IMR-90 (cell line): ENCODE measurements at regions not wholly inside any gene's neighbourhood (a gene's known extent, or its start where the extent isn't known, plus 50 kb on each side); places are given as distances from the start of the nearest gene placed in this dataset.
"Not testable (repeated sequence)": the region's sequence is repeated elsewhere in the genome, so short reads cannot be mapped to it uniquely, and the experiment has no call there.

ENCODE experiments used
- ATAC-seq: fragments of 200-7000 bp; cut with Tn5 transposase; 2 replicates; pipeline ENCODE4 v1.9.1; 2020; ENCODE audit warnings: low read depth, mild to moderate bottlenecking, moderate library complexity
- BruUV-seq: library from RNA; stranded (reverse); fragments of 400-500 nt; replicated peaks from 2 replicates; lab custom pipeline; 2021; lab: Mats Ljungman, UMichigan
- CTCF ChIA-PET: fragments of 300-600 bp; formaldehyde crosslinking; extraction: SDS; loops from one replicate; lab custom pipeline; 2021; ENCODE audit warnings: antibody characterized with exemption; lab: Yijun Ruan, JAX
- POLR2A ChIA-PET: fragments of 300-600 bp; sonication (Branson Sonifier 250); formaldehyde crosslinking; loops from one replicate; lab custom pipeline; 2022; ENCODE audit warnings: antibody characterized with exemption; ENCODE audit not compliant: unreplicated experiment; lab: Charles Lee
- DNase-seq: peaks from one replicate; pipeline ENCODE4 v3.0.0; 2013
- H2AFZ ChIP-seq: replicated peaks from 2 replicates; pipeline ENCODE3; 2013; ENCODE audit warnings: low read length, mild to moderate bottlenecking; ENCODE audit not compliant: poor library complexity
- H2AK5ac ChIP-seq: 2 replicates; pipeline ENCODE4 v1.6.1; 2013; ENCODE audit warnings: low read depth, low read length, inconsistent platforms
- H2AK9ac ChIP-seq: replicated peaks from 2 replicates; pipeline ENCODE3; 2013; ENCODE audit warnings: mild to moderate bottlenecking, low read depth, low read length, moderate library complexity; ENCODE audit not compliant: poor library complexity
- H2BK120ac ChIP-seq: 2 replicates; pipeline ENCODE4 v1.6.1; 2013; ENCODE audit warnings: low read depth, low read length, inconsistent platforms
- H2BK15ac ChIP-seq: 3 replicates; pipeline ENCODE4 v1.6.1; 2013; ENCODE audit warnings: low read depth, low read length, inconsistent platforms
- H2BK20ac ChIP-seq: 2 replicates; pipeline ENCODE4 v1.6.1; 2013; ENCODE audit warnings: low read depth, mild to moderate bottlenecking, inconsistent platforms, low read length, moderate library complexity
- H2BK5ac ChIP-seq: 2 replicates; pipeline ENCODE4 v1.6.1; 2013; ENCODE audit warnings: mild to moderate bottlenecking, low read depth, low read length, inconsistent platforms; ENCODE audit not compliant: poor library complexity, severe bottlenecking
- H3K14ac ChIP-seq: replicated peaks from 2 replicates; pipeline ENCODE4 v1.6.1; 2013; ENCODE audit warnings: low read depth, low read length, inconsistent platforms
- H3K18ac ChIP-seq: 2 replicates; pipeline ENCODE4 v1.6.1; 2013; ENCODE audit warnings: low read depth, low read length, control low read depth
- H3K23ac ChIP-seq: 2 replicates; pipeline ENCODE4 v1.6.1; 2013; ENCODE audit warnings: low read depth, low read length, inconsistent platforms
- H3K27ac ChIP-seq: 2 replicates; pipeline ENCODE4 v1.5.1; 2013; ENCODE audit warnings: mild to moderate bottlenecking, control low read depth, low read length; ENCODE audit not compliant: insufficient read depth
- H3K27me3 ChIP-seq: 2 replicates; pipeline ENCODE4 v1.6.1; 2013; ENCODE audit warnings: low read length; ENCODE audit not compliant: control insufficient read depth, insufficient read depth
- H3K36me3 ChIP-seq: 2 replicates; pipeline ENCODE4 v1.6.1; 2013; ENCODE audit warnings: low read length, mixed read lengths; ENCODE audit not compliant: control insufficient read depth, insufficient read depth
- H3K4ac ChIP-seq: 2 replicates; pipeline ENCODE4 v1.6.1; 2013; ENCODE audit warnings: low read depth, low read length, inconsistent platforms
- H3K4me1 ChIP-seq: 2 replicates; pipeline ENCODE4 v1.6.1; 2013; ENCODE audit warnings: low read length, mixed read lengths; ENCODE audit not compliant: control insufficient read depth, insufficient read depth
- H3K4me2 ChIP-seq: 2 replicates; pipeline ENCODE4 v1.6.1; 2013; ENCODE audit warnings: low read depth, mild to moderate bottlenecking, control low read depth, low read length, moderate library complexity
- H3K4me3 ChIP-seq: 2 replicates; pipeline ENCODE4 v1.5.1; 2013; ENCODE audit warnings: low read depth, mild to moderate bottlenecking, control low read depth, low read length, moderate library complexity; ENCODE audit not compliant: insufficient read depth
- H3K56ac ChIP-seq: 2 replicates; pipeline ENCODE4 v1.6.1; 2013; ENCODE audit warnings: low read length, inconsistent platforms; ENCODE audit not compliant: insufficient read depth; ENCODE audit errors: extremely low read depth
- H3K79me1 ChIP-seq, 2 experiments: 2 replicates each; pipeline ENCODE4 v1.6.1; 2013; ENCODE audit warnings: low read length in 2 of 2, inconsistent platforms in 1 of 2, low read depth in 1 of 2
- H3K9ac ChIP-seq: 2 replicates; pipeline ENCODE4 v1.6.1; 2013; ENCODE audit warnings: low read depth, low read length, control low read depth
- H3K9me1 ChIP-seq: 2 replicates; pipeline ENCODE4 v1.6.1; 2013; ENCODE audit warnings: low read length, inconsistent platforms; ENCODE audit not compliant: insufficient read depth
- H3K9me3 ChIP-seq: 2 replicates; pipeline ENCODE4 v1.6.1; 2013; ENCODE audit warnings: low read length; ENCODE audit not compliant: control insufficient read depth, insufficient read depth
- H4K20me1 ChIP-seq: 2 replicates; pipeline ENCODE4 v1.6.1; 2013; ENCODE audit warnings: low read length, inconsistent platforms; ENCODE audit not compliant: insufficient read depth
- H4K5ac ChIP-seq: 2 replicates; pipeline ENCODE4 v1.6.1; 2013; ENCODE audit warnings: mild to moderate bottlenecking, low read depth, low read length, control low read depth
- H4K8ac ChIP-seq, 2 experiments: 2 replicates each; pipeline ENCODE4 v1.6.1; 2013; ENCODE audit warnings: low read depth in 2 of 2, low read length in 2 of 2, control low read depth in 1 of 2, inconsistent platforms in 1 of 2
- H4K91ac ChIP-seq: 2 replicates; pipeline ENCODE4 v1.6.1; 2013; ENCODE audit warnings: low read depth, low read length, inconsistent platforms; ENCODE audit not compliant: insufficient read depth
- CHD1 ChIP-seq: IDR thresholded peaks from 2 replicates; pipeline ENCODE4 v1.6.1; 2012; ENCODE audit warnings: low read depth, low read length, improper control_type of control experiment
- ELK1 ChIP-seq: fragments of 150-350 bp; IDR thresholded peaks from 2 replicates; pipeline ENCODE4 v1.6.1; 2016; ENCODE audit warnings: low read depth, mild to moderate bottlenecking, low read length, moderate library complexity, borderline replicate concordance
- MXI1 ChIP-seq: IDR thresholded peaks from 2 replicates; pipeline ENCODE4 v1.6.1; 2012; ENCODE audit warnings: low read depth, mild to moderate bottlenecking, low read length, moderate library complexity, borderline replicate concordance
- NFE2L2 ChIP-seq: fragments of 150-350 bp; IDR thresholded peaks from 2 replicates; pipeline ENCODE4 v1.6.1; 2016; ENCODE audit warnings: low read depth, mild to moderate bottlenecking, low read length
- POLR2A ChIP-seq: IDR thresholded peaks from 2 replicates; pipeline ENCODE4 v1.6.1; 2012; ENCODE audit warnings: mild to moderate bottlenecking, low read depth, low read length
- WGBS, 2 experiments: methylation state at CpG; one replicate each; pipeline versions ENCODE4 v1.1.5 to v1.1.7; 2013; ENCODE audit warnings: missing lambda C conversion rate in 2 of 2; ENCODE audit not compliant: insufficient read length in 1 of 2; ENCODE audit errors: extremely low coverage in 2 of 2; 5-methylcytosine and 5-hydroxymethylcytosine counted together
- dilution Hi-C: fragments of 300-500 bp; cut with HindIII; formaldehyde crosslinking; loops from one replicate; pipeline ENCODE4 v1.14.3; 2018; ENCODE audit warnings: low sequenced_read_pairs; ENCODE audit not compliant: unreplicated experiment
- in situ Hi-C: fragments of 300-500 bp; cut with MboI; formaldehyde crosslinking; loops from 3 replicates; pipeline ENCODE4 v1.14.3; 2019; ENCODE audit warnings: low sequenced_read_pairs, inconsistent platforms, mixed read lengths
- intact Hi-C: fragments of 100-400 bp; cut with micrococcal nuclease; formaldehyde crosslinking; loops from 2 replicates; pipeline ENCODE4 v1.10.0; 2022

DNA sequence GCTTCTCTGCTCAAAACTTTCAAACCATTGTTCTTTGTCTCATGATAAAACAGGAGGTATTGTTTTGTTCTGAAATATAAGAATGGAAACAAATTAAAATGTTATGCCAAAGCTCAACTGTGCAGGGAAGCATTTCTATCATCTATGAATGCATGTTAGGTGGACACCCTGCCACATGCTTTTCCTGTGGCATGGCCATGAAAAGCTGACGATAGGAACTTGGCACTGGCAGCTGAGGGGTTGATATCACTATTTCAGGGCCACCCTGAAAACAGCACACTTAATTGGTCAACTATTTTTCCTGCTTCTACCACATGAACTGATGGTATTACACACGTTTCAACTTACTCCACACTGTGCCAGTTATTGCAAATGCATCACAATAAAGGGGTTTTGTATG lies 157.3 kb downstream of the MREG start:
- no peak overlapping the region for H2BK120ac ChIP-seq
- no peaks in the 10 kb centered on the region for H3K79me1 ChIP-seq
- intact Hi-C loops: no loop called here
- H2AK5ac ChIP-seq: no peak overlapping the region
- dilution Hi-C loops: no loop called here
- H4K5ac ChIP-seq: no peak overlapping the region
- H3K36me3 ChIP-seq: no peaks in the 10 kb centered on the region
- no peaks in the 10 kb centered on the region for H3K27me3 ChIP-seq
- no peaks in the 10 kb centered on the region for H3K9me1 ChIP-seq
- no peak overlapping the region for H2AK9ac ChIP-seq
- H4K91ac ChIP-seq: no peak overlapping the region
- no peak overlapping the region for H2BK20ac ChIP-seq
- H3K27ac ChIP-seq: no peak overlapping the region
- no peak overlapping the region for H3K14ac ChIP-seq
- ATAC-seq (no peak), DNase-seq (no peak)
- H3K4me1 ChIP-seq: peaks cover 2% of the 10 kb centered on the region; the same call in 1 of the 2 replicates
- BruUV-seq: no TSS peak
- H3K23ac ChIP-seq: no peak overlapping the region
- no peaks in the 10 kb centered on the region; the same call in 1 of the 2 replicates for H3K9me3 ChIP-seq
- no peak overlapping the region for H3K4ac ChIP-seq
- ChIA-PET POLR2A (no interaction called here), CTCF (no interaction called here)
- H3K4me3 ChIP-seq: no peak overlapping the region
- TF ChIP-seq NFE2L2 (no peak), MXI1 (no peak), CHD1 (no peak), ELK1 (no peak), POLR2A (no peak)
- H4K8ac ChIP-seq: no peak overlapping the region
- no peak overlapping the region for H3K56ac ChIP-seq
- no peak overlapping the region for H3K4me2 ChIP-seq
- WGBS, 2 experiments: no CpG with 5 or more reads among the region's 2 CpGs
- H4K20me1 ChIP-seq: no peaks in the 10 kb centered on the region
- H2AFZ ChIP-seq: no peak overlapping the region
- no peak overlapping the region for H2BK5ac ChIP-seq
- in situ Hi-C loops: no loop called here
- H3K18ac ChIP-seq: no peak overlapping the region
- H2BK15ac ChIP-seq: no peak overlapping the region
- no peak overlapping the region for H3K9ac ChIP-seq

DNA sequence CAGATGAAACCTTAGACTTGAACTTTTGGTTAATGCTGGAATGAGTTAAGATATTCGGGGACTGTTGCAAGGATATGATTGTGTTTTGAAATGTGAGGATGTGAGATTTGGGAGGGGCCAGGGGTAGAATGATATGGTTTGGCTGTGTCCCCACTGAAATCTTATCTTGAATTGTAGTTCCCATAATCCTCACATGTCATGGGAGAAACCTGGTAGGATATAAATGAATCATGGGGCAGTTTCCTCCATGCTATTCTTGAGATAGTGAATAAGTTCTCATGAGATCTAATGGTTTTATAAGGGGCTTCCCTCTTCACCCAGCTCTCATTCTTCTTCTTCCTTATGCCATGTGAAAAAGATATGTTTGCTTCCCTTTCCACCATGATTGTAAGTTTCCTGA lies 158.0 kb downstream of the MREG start:
- H3K9ac ChIP-seq, H3K27me3 ChIP-seq, POLR2A ChIA-PET, H4K20me1 ChIP-seq, H3K14ac ChIP-seq, H3K36me3 ChIP-seq, H3K23ac ChIP-seq, H3K56ac ChIP-seq, DNase-seq, dilution Hi-C loops, H3K79me1 ChIP-seq, H2AK5ac ChIP-seq, in situ Hi-C loops, H2BK20ac ChIP-seq, intact Hi-C loops, H4K91ac ChIP-seq, H2AFZ ChIP-seq, H3K18ac ChIP-seq, H3K4me3 ChIP-seq, H2AK9ac ChIP-seq, H3K9me1 ChIP-seq, H2BK15ac ChIP-seq, H4K8ac ChIP-seq, H3K4me2 ChIP-seq, H2BK5ac ChIP-seq, ATAC-seq, BruUV-seq, H4K5ac ChIP-seq, H3K27ac ChIP-seq, H3K9me3 ChIP-seq, H3K4me1 ChIP-seq, H2BK120ac ChIP-seq, CTCF ChIA-PET, H3K4ac ChIP-seq: not testable (repeated sequence)
- WGBS, 2 experiments: 100% methylated on average over 1 of the region's 1 CpG; no CpG with 5 or more reads in 1 of the 2 experiments
